Adrenal gland (tissue), 9 donors: ENCODE measurements at regions not wholly inside any gene's neighbourhood (a gene's known extent, or its start where the extent isn't known, plus 50 kb on each side); places are given as distances from the start of the nearest gene placed in this dataset.

ENCODE experiments used
- DNase-seq, 7 donors: peaks; one replicate each; pipeline ENCODE4 v3.0.0-alpha.2; 2019 to 2020
- H3K27ac ChIP-seq, 5 donors: fragments of 200-600 bp; sonication (generic) in 4 of 5; 1 replicate in 3 of 5; 2 replicates in 2 of 5; pipeline versions ENCODE4 v1.5.1 to v1.8.0; 2016 to 2020; ENCODE audit warnings: mild to moderate bottlenecking in 1 of 5
- H3K27me3 ChIP-seq: fragments of 200-600 bp; 2 replicates; pipeline ENCODE4 v1.8.0; 2021
- H3K36me3 ChIP-seq, 2 donors: fragments of 200-600 bp; replicated peaks in 1 of 2; 1 replicate in 1 of 2; 2 replicates in 1 of 2; pipeline versions ENCODE4 v1.5.1 to v1.8.0; 2018 to 2022
- H3K4me1 ChIP-seq, 2 donors: fragments of 200-600 bp; replicated peaks in 1 of 2; 1 replicate in 1 of 2; 2 replicates in 1 of 2; pipeline versions ENCODE4 v1.5.1 to v1.8.0; 2018 to 2021
- H3K4me3 ChIP-seq, 4 donors: fragments of 200-600 bp; sonication (generic) in 3 of 4; one replicate each; pipeline ENCODE4 v1.5.1; 2016 to 2018
- H3K9me3 ChIP-seq, 3 donors: fragments of 200-600 bp; sonication (generic) in 1 of 3; replicated peaks in 1 of 3; 1 replicate in 2 of 3; 2 replicates in 1 of 3; pipeline versions ENCODE4 v1.5.1 to v1.8.0; 2016 to 2021
- POLR2A ChIP-seq, 2 donors: fragments of 450-650 bp; IDR thresholded peaks; one replicate each; pipeline ENCODE4 v1.6.1; 2017; ENCODE audit warnings: antibody characterized with exemption in 2 of 2, mild to moderate bottlenecking in 2 of 2, moderate library complexity in 1 of 2
- WGBS, 4 donors: extraction: QIAGEN DNeasy Blood & Tissue Kit in 2 of 4; methylation state at CpG; one replicate each; pipeline versions ENCODE4 v1.1.5 to v1.1.7; 2013 to 2017; 5-methylcytosine and 5-hydroxymethylcytosine counted together
- intact Hi-C, 2 donors: fragments of 100-400 bp; cut with DNase I; formaldehyde crosslinking; loops; one replicate each; pipeline versions ENCODE4 v1.14.1 to v1.15.0; 2022 to 2023
- TF ChIP-seq, protein P1 (sequence below), 6 experiments: fragments of 450-650 bp in 4 of 6; fragments of 200-600 bp in 2 of 6; sonication (generic) in 1 of 6; IDR thresholded peaks; 1 replicate in 5 of 6; 2 replicates in 1 of 6; pipeline versions ENCODE4 v1.5.1 to v1.8.0; 2016 to 2021; ENCODE audit warnings: antibody characterized with exemption in 6 of 6, mild to moderate bottlenecking in 2 of 6, moderate library complexity in 1 of 6
- donor health status: healthy with polysubstance abuse.
- donor health status: Bipolar disorder and iron deficiency.
- donor health status: DM: yes; HTN: yes; CAD: no.
- donor health status: DM: no; HTN: no; CAD: no.
- donor health status: DM: no; HTN: no; CAD: no.

DNA sequence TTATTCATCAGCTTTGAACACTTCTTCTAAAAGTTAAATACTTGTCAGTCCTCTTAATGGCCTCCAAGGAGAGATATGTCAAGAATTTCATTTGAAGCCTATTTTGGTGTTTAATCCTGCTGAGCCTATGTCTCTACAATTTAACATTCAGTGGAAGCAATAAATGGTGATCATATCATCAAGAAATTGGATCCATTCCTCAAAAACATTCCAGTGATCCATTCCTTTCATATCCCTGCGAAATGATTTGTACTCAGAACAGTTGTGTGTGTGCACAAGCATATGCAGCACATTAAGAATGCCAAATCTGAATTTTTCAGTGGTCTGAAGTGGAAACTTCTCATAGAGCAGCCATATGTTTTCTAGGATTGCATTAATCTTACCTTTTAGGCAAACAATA, 373.7 kb upstream of the SYT1 start:
- TF ChIP-seq, protein P1, sequence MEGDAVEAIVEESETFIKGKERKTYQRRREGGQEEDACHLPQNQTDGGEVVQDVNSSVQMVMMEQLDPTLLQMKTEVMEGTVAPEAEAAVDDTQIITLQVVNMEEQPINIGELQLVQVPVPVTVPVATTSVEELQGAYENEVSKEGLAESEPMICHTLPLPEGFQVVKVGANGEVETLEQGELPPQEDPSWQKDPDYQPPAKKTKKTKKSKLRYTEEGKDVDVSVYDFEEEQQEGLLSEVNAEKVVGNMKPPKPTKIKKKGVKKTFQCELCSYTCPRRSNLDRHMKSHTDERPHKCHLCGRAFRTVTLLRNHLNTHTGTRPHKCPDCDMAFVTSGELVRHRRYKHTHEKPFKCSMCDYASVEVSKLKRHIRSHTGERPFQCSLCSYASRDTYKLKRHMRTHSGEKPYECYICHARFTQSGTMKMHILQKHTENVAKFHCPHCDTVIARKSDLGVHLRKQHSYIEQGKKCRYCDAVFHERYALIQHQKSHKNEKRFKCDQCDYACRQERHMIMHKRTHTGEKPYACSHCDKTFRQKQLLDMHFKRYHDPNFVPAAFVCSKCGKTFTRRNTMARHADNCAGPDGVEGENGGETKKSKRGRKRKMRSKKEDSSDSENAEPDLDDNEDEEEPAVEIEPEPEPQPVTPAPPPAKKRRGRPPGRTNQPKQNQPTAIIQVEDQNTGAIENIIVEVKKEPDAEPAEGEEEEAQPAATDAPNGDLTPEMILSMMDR (IDR thresholded peaks at IDR 0.05), result no peak
- no peak for TF ChIP-seq POLR2A (IDR thresholded peaks at IDR 0.05)
- no peak overlapping the region for H3K4me3 ChIP-seq
- WGBS, 4 donors, result 54 to 76% (median 63%) methylated on average over 1 of the region's 1 CpG
- no peaks in the 10 kb centered on the region for H3K4me1 ChIP-seq
- intact Hi-C loops, result no loop called here
- no peaks in the 10 kb centered on the region for H3K36me3 ChIP-seq
- no peak overlapping the region for H3K27ac ChIP-seq
- no peaks in the 10 kb centered on the region for H3K9me3 ChIP-seq
- H3K27me3 ChIP-seq, result no peaks in the 10 kb centered on the region
- DNase-seq, result no peak

DNA sequence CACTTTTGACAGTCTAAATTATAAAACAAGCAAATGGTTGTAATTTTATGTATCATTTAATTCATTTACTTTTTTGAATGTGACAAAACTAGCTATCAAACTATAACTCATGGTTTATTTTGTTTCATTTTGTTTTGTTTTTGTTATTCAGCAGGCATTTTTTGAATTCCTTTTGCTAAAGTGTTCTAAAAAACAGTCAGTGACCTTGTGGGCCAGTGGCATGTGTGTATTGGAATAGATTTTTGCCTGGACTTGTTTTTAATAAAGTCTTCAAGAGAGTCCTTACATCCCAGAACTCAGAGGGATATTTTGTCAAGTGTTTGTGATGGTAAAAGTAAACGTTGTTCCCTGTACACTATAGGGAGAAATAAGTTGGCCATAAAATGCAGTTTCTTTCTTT, 369.7 kb upstream of the SYT1 start:
- peak in 2 of 7 donors; percentile 2 to 17 for DNase-seq
- H3K4me3 ChIP-seq, result no peak overlapping the region
- H3K9me3 ChIP-seq, result no peaks in the 10 kb centered on the region
- H3K36me3 ChIP-seq, result no peaks in the 10 kb centered on the region
- WGBS, 4 donors, result 22 to 33% (median 27%) methylated on average over 1 of the region's 1 CpG
- H3K27me3 ChIP-seq, result no peaks in the 10 kb centered on the region
- intact Hi-C loops, result no loop called here
- no peak for TF ChIP-seq POLR2A (IDR thresholded peaks at IDR 0.05)
- TF ChIP-seq, protein P1 (IDR thresholded peaks at IDR 0.05), result no peak
- no peaks in the 10 kb centered on the region for H3K4me1 ChIP-seq
- H3K27ac ChIP-seq, result no peak overlapping the region

DNA sequence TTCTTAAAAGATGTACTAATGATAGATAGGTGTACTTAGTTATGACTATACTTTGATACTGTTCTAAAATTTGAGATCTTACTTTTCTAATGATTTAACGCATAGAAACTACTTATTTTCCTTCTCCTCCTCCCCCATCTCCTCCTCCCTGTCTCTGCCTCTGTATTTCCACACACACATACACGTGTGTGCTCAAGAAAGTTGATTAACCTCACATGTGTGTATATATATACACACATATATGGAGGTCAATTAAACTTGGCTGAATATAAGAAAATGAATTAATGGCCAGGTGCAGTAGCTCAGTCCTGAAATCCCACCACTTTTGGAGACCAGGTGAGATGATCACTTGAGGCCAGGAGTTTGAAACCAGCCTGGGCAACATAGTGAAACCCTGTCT, 362.7 kb upstream of the SYT1 start:
- Histone ChIP-seq H3K4me3 (no peak overlapping the region), H3K36me3 (no peaks in the 10 kb centered on the region), H3K27ac (no peak overlapping the region), H3K9me3 (no peaks in the 10 kb centered on the region), H3K27me3 (no peaks in the 10 kb centered on the region), H3K4me1 (no peaks in the 10 kb centered on the region)
- TF ChIP-seq, protein P1 (IDR thresholded peaks at IDR 0.05), result no peak
- no peak for TF ChIP-seq POLR2A (IDR thresholded peaks at IDR 0.05)
- intact Hi-C loops, result no loop called here
- WGBS, 4 donors, result 82 to 92% (median 88%) methylated on average over 2 of the region's 2 CpGs
- no peak for DNase-seq

DNA sequence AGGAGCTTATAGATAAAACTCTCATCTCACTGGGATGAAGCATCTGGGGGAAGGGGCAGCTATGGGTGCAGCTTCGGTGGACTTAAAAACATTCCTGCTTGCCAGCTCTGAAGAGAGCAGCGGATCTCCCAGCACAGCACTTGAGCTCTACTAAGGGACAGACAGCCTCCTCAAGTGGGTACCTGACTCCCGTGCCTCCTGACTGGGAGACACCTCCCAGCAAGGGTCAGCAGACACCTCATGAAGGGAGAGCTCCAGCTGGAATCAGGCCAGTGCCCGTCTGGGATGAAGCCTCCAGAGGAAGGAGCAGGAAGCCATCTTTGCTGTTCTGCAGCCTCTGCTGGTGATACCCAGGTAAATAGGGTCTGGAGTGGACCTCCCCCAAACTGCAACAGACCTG, 345.2 kb upstream of the SYT1 start:
- no peaks in the 10 kb centered on the region for H3K27me3 ChIP-seq
- no peak overlapping the region for H3K4me3 ChIP-seq
- no peak for TF ChIP-seq POLR2A (IDR thresholded peaks at IDR 0.05)
- TF ChIP-seq, protein P1 (IDR thresholded peaks at IDR 0.05), result no peak
- H3K9me3 ChIP-seq, result no peaks in the 10 kb centered on the region
- no peaks in the 10 kb centered on the region for H3K36me3 ChIP-seq
- intact Hi-C loops, result no loop called here
- no peak for DNase-seq
- no peak overlapping the region for H3K27ac ChIP-seq
- 40 to 87% (median 82%) methylated on average over 1 to 4 of the region's 4 CpGs for WGBS, 4 donors
- no peaks in the 10 kb centered on the region for H3K4me1 ChIP-seq
